ENCODE measurements at regions not wholly inside any gene's neighbourhood (a gene's known extent, or its start where the extent isn't known, plus 50 kb on each side); places are given as distances from the start of the nearest gene placed in this dataset.

DNA sequence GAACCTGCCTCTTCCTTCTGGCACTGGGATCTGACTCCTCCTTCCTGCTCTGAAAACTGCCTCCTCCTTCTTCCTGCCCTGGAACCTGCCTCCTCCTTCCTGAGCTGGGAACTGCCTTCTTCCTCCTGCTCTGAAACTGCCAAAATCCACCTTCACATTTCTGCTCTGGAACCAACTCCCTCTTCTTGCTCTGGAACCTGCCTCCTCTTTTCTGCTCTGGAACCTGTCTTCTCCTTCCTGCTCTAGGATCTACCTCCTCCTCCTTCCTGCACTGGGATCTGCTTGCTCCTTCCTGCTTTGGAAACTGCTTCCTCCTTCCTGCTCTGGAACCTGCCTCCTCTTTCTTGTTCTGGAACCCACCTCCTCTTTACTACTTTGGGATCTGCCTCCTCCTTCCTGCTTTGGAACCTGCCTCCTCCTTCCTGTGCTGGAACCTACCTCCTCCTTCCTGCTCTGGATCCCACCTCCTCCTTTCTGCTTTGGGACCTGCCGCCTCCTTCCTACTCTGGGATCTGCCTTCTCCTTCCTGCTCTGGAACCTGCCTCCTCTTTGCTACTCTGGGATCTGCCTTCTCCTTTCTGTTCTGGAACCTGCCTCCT is 315.5 kb downstream of the PRL start:
- POLR2A ChIA-PET = no interaction called here
- no peak overlapping the region for H3K4me3 ChIP-seq (ENCODE audit: low read depth, low read length)
- TF ChIP-seq, protein P1, sequence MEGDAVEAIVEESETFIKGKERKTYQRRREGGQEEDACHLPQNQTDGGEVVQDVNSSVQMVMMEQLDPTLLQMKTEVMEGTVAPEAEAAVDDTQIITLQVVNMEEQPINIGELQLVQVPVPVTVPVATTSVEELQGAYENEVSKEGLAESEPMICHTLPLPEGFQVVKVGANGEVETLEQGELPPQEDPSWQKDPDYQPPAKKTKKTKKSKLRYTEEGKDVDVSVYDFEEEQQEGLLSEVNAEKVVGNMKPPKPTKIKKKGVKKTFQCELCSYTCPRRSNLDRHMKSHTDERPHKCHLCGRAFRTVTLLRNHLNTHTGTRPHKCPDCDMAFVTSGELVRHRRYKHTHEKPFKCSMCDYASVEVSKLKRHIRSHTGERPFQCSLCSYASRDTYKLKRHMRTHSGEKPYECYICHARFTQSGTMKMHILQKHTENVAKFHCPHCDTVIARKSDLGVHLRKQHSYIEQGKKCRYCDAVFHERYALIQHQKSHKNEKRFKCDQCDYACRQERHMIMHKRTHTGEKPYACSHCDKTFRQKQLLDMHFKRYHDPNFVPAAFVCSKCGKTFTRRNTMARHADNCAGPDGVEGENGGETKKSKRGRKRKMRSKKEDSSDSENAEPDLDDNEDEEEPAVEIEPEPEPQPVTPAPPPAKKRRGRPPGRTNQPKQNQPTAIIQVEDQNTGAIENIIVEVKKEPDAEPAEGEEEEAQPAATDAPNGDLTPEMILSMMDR (IDR thresholded peaks at IDR 0.05; ENCODE audit: low read depth, low read length) = no peak
- DNase-seq (ENCODE audit: low read depth, low spot score) = no peak
- H3K9me3 ChIP-seq (ENCODE audit: control insufficient read depth, insufficient read depth, low read length) = peaks cover 5% of the 10 kb centered on the region; the same call in 1 of the 2 replicates
- no peaks in the 10 kb centered on the region for H3K27me3 ChIP-seq (ENCODE audit: control insufficient read depth, insufficient read depth, low read length)
- H3K27ac ChIP-seq (ENCODE audit: low read depth, low read length) = no peak overlapping the region
- CTCF ChIA-PET = no interaction called here

DNA sequence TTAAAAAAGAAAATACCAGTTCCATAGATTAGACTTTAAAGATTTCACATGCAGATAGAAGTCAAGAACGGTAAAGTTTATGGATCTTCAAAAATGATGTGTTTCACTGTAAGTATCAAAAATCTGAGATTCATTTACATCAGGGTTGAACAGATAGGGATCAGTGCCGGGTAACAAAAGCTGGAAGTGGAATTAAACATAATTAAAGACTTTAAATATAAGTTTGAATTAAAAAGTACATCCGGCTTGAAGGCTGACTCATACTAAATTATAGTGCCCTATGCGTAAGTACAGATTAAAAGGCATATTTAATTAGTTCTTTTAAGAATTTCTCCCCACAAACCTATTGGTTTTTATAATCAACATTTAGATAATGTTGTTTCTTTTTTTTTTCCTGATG is 312.7 kb downstream of the PRL start:
- ChIA-PET POLR2A (no interaction called here), CTCF (interaction anchor here (1.5 kb wide), 1 partner anchor 18 kb away, joined by 3 read pairs; no protein-coding TSS in a partner anchor)
- H3K9me3 ChIP-seq (ENCODE audit: control insufficient read depth, insufficient read depth, low read length) = peaks cover 5% of the 10 kb centered on the region; the same call in 1 of the 2 replicates
- DNase-seq (ENCODE audit: low read depth, low spot score) = no peak
- no peaks in the 10 kb centered on the region for H3K27me3 ChIP-seq (ENCODE audit: control insufficient read depth, insufficient read depth, low read length)
- H3K27ac ChIP-seq (ENCODE audit: low read depth, low read length) = no peak overlapping the region
- TF ChIP-seq, protein P1 (IDR thresholded peaks at IDR 0.05; ENCODE audit: low read depth, low read length) = no peak
- H3K4me3 ChIP-seq (ENCODE audit: low read depth, low read length) = no peak overlapping the region

GRCh38 chr6:21984561-21984960 is 312.3 kb downstream of the PRL start:
- Histone ChIP-seq H3K27me3 (ENCODE audit: control insufficient read depth, insufficient read depth, low read length) (no peaks in the 10 kb centered on the region), H3K4me3 (ENCODE audit: low read depth, low read length) (no peak overlapping the region), H3K9me3 (ENCODE audit: control insufficient read depth, insufficient read depth, low read length) (peaks cover 5% of the 10 kb centered on the region; the same call in 1 of the 2 replicates), H3K27ac (ENCODE audit: low read depth, low read length) (no peak overlapping the region)
- no peak for DNase-seq (ENCODE audit: low read depth, low spot score)
- TF ChIP-seq, protein P1 (IDR thresholded peaks at IDR 0.05; ENCODE audit: low read depth, low read length) = no peak
- POLR2A ChIA-PET = no interaction called here
- CTCF ChIA-PET = interaction anchor here (1.5 kb wide), 1 partner anchor 18 kb away, joined by 3 read pairs; no protein-coding TSS in a partner anchor

GRCh38 chr6:21985904-21986303 is 310.9 kb downstream of the PRL start:
- peaks cover 5% of the 10 kb centered on the region; the same call in 1 of the 2 replicates for H3K9me3 ChIP-seq (ENCODE audit: control insufficient read depth, insufficient read depth, low read length)
- ChIA-PET CTCF (interaction anchor here (0.6 kb wide), 1 partner anchor 741 kb away, joined by 4 read pairs; no protein-coding TSS in a partner anchor), POLR2A (no interaction called here)
- no peak overlapping the region for H3K4me3 ChIP-seq (ENCODE audit: low read depth, low read length)
- DNase-seq (ENCODE audit: low read depth, low spot score) = no peak
- no peaks in the 10 kb centered on the region for H3K27me3 ChIP-seq (ENCODE audit: control insufficient read depth, insufficient read depth, low read length)
- TF ChIP-seq, protein P1 (IDR thresholded peaks at IDR 0.05; ENCODE audit: low read depth, low read length) = no peak
- no peak overlapping the region for H3K27ac ChIP-seq (ENCODE audit: low read depth, low read length)

- ChIA-PET CTCF (no interaction called here), POLR2A (no interaction called here)
- DNase-seq (ENCODE audit: low read depth, low spot score) = no peak
- TF ChIP-seq, protein P1 (IDR thresholded peaks at IDR 0.05; ENCODE audit: low read depth, low read length) = no peak
- H3K9me3 ChIP-seq (ENCODE audit: control insufficient read depth, insufficient read depth, low read length) = no peaks in the 10 kb centered on the region
- no peaks in the 10 kb centered on the region for H3K27me3 ChIP-seq (ENCODE audit: control insufficient read depth, insufficient read depth, low read length)
- H3K4me3 ChIP-seq (ENCODE audit: low read depth, low read length) = no peak overlapping the region
- peak overlapping the region; percentile 75 for H3K27ac ChIP-seq (ENCODE audit: low read depth, low read length)
Measured at GRCh38 chr6:21986703-21987102, 310.1 kb downstream of the PRL start.

Data from AG04450 (cell line).